ENCODE measurements at regions not wholly inside any gene's neighbourhood (a gene's known extent, or its start where the extent isn't known, plus 50 kb on each side); places are given as distances from the start of the nearest gene placed in this dataset.
A peak's percentile ranks its signal among the peaks of the same experiment; 100 is the strongest.

DNA sequence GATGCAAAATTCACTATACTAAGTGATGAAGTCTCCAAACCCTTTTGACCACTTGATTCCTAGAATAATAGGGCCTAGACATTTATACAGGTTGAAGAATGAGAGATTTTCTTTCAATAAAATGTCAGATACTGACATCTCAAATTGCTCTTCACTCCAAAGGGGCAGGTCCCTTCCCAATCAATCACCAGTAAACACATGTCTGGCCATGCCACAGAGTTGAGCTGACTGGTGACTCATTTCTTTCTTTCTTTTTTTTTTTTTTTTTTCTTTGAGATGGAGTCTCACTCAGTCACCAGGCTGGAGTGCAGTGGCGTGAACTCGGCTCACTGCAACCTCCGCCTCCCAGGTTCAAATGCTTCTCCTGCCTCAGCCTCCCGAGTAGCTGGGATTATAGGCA, 388.6 kb upstream of the BTBD3 start:
- FAIRE-seq = no peak
- TF ChIP-seq POLR2A (IDR thresholded peaks at IDR 0.05; ENCODE audit: low read depth, low read length) (no peak), POU2F2 (IDR thresholded peaks at IDR 0.05; ENCODE audit: low read depth, low read length) (no peak), PAX5 (IDR thresholded peaks at IDR 0.05; ENCODE audit: insufficient read depth, low read length, severe bottlenecking) (no peak), POLR2AphosphoS5 (IDR thresholded peaks at IDR 0.05; ENCODE audit: low read depth, low read length) (no peak), SPI1 (IDR thresholded peaks at IDR 0.05; ENCODE audit: low read depth, low read length) (no peak), TAF1 (IDR thresholded peaks at IDR 0.05; ENCODE audit: low read depth, low read length) (no peak)
- DNase-seq (ENCODE audit: insufficient read length, low spot score) = no peak

DNA sequence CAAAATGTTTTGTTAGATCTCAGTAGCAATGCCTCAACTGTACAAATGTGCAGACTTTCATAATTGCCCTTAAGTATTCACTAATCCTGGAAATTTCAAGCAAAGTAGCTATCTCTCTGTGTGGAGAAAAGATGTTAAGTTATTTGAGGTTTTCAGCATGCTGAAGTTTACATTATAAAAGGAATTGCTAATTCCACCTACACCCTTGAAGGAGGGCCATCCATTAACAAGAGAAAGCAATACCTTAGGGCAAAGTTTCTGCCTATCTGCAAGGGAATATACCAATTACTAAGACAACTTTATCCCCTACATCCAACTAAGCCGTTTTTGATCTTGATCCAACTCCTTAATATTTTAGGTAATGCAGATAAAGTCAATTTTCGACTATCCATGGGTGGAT, 380.7 kb upstream of the BTBD3 start:
- FAIRE-seq (no peak), DNase-seq (ENCODE audit: insufficient read length, low spot score) (no peak)
- no peak for TF ChIP-seq SPI1 (IDR thresholded peaks at IDR 0.05; ENCODE audit: low read depth, low read length)
- no peak for TF ChIP-seq PAX5 (IDR thresholded peaks at IDR 0.05; ENCODE audit: insufficient read depth, low read length, severe bottlenecking)
- TF ChIP-seq TAF1 (IDR thresholded peaks at IDR 0.05; ENCODE audit: low read depth, low read length) = no peak
- TF ChIP-seq POLR2A (IDR thresholded peaks at IDR 0.05; ENCODE audit: low read depth, low read length) = no peak
- TF ChIP-seq POU2F2 (IDR thresholded peaks at IDR 0.05; ENCODE audit: low read depth, low read length) = no peak
- TF ChIP-seq POLR2AphosphoS5 (IDR thresholded peaks at IDR 0.05; ENCODE audit: low read depth, low read length) = no peak

DNA sequence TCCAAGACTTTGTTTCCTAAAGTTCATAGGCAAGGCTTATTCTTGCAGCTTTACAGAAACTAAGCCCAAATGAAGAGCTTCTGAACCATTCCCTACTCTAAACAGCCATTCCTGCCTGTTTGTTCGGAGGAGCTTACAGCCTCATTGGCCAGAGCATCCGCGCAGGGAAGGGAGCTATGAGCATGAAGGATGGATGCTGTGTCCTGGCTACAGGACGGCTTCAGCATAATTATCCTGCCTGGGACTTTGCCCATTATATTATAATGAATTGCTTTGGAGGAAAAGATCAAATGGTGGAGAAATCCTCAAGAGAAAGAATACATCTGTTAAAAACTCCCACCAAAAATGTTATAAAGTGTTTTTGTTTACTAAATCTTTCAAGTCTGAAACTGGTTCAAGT, 378.2 kb upstream of the BTBD3 start:
- no peak for FAIRE-seq
- no peak for DNase-seq (ENCODE audit: insufficient read length, low spot score)
- no peak for TF ChIP-seq PAX5 (IDR thresholded peaks at IDR 0.05; ENCODE audit: insufficient read depth, low read length, severe bottlenecking)
- TF ChIP-seq SPI1 (IDR thresholded peaks at IDR 0.05; ENCODE audit: low read depth, low read length) = no peak
- TF ChIP-seq POLR2A (IDR thresholded peaks at IDR 0.05; ENCODE audit: low read depth, low read length) = no peak
- TF ChIP-seq TAF1 (IDR thresholded peaks at IDR 0.05; ENCODE audit: low read depth, low read length) = no peak
- TF ChIP-seq POU2F2 (IDR thresholded peaks at IDR 0.05; ENCODE audit: low read depth, low read length) = no peak
- no peak for TF ChIP-seq POLR2AphosphoS5 (IDR thresholded peaks at IDR 0.05; ENCODE audit: low read depth, low read length)

- FAIRE-seq = no peak
- TF ChIP-seq POU2F2 (IDR thresholded peaks at IDR 0.05; ENCODE audit: low read depth, low read length) (no peak), POLR2AphosphoS5 (IDR thresholded peaks at IDR 0.05; ENCODE audit: low read depth, low read length) (no peak), PAX5 (IDR thresholded peaks at IDR 0.05; ENCODE audit: insufficient read depth, low read length, severe bottlenecking) (no peak), TAF1 (IDR thresholded peaks at IDR 0.05; ENCODE audit: low read depth, low read length) (no peak), SPI1 (IDR thresholded peaks at IDR 0.05; ENCODE audit: low read depth, low read length) (no peak), POLR2A (IDR thresholded peaks at IDR 0.05; ENCODE audit: low read depth, low read length) (no peak)
- DNase-seq (ENCODE audit: insufficient read length, low spot score) = no peak
These were observed 377.1 kb upstream of the BTBD3 start for GRCh38 chr20:11540558-11540957.

GRCh38 chr20:11542645-11543044, 375.0 kb upstream of the BTBD3 start:
- DNase-seq (ENCODE audit: insufficient read length, low spot score) (no peak), FAIRE-seq (no peak)
- no peak for TF ChIP-seq SPI1 (IDR thresholded peaks at IDR 0.05; ENCODE audit: low read depth, low read length)
- TF ChIP-seq PAX5 (IDR thresholded peaks at IDR 0.05; ENCODE audit: insufficient read depth, low read length, severe bottlenecking) = no peak
- no peak for TF ChIP-seq TAF1 (IDR thresholded peaks at IDR 0.05; ENCODE audit: low read depth, low read length)
- TF ChIP-seq POLR2A (IDR thresholded peaks at IDR 0.05; ENCODE audit: low read depth, low read length) = no peak
- TF ChIP-seq POLR2AphosphoS5 (IDR thresholded peaks at IDR 0.05; ENCODE audit: low read depth, low read length) = no peak
- TF ChIP-seq POU2F2 (IDR thresholded peaks at IDR 0.05; ENCODE audit: low read depth, low read length) = no peak

DNA sequence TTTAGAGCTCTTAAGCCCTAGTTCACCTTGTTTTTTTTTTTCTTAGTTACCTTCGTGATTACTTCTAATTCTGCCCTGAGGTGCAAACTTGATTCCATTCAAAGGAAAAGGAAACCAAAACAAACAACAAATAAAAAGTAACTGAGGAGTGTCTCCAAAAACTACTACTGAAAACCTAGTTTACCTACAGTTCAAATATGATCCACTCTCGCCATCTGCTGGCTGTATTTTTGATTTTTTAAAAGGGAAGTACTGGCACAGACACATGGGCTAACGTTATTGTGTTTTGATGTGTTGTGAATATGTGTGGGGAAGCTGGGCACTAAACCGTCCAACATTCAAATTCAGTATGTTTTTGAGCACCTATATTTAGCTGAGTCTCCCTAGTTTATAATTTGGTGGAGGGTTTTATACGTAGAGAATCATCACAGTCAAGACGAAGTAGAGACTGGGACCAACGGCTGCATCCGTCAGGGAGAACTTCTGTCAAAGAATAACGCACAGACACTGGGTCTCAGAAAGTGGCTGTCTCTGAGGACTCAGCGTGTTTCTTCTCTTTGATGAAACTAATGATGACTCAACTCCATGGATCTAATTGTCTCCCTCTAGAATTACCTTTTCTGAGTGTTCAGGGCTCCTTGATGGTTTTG, 373.5 kb upstream of the BTBD3 start:
- TF ChIP-seq POLR2A (IDR thresholded peaks at IDR 0.05; ENCODE audit: low read depth, low read length) = no peak
- no peak for TF ChIP-seq SPI1 (IDR thresholded peaks at IDR 0.05; ENCODE audit: low read depth, low read length)
- TF ChIP-seq TAF1 (IDR thresholded peaks at IDR 0.05; ENCODE audit: low read depth, low read length) = no peak
- no peak for TF ChIP-seq POU2F2 (IDR thresholded peaks at IDR 0.05; ENCODE audit: low read depth, low read length)
- TF ChIP-seq POLR2AphosphoS5 (IDR thresholded peaks at IDR 0.05; ENCODE audit: low read depth, low read length) = no peak
- TF ChIP-seq PAX5 (IDR thresholded peaks at IDR 0.05; ENCODE audit: insufficient read depth, low read length, severe bottlenecking) = no peak
- peak; percentile 82 for FAIRE-seq
- peak; percentile 21 for DNase-seq (ENCODE audit: insufficient read length, low spot score)

DNA sequence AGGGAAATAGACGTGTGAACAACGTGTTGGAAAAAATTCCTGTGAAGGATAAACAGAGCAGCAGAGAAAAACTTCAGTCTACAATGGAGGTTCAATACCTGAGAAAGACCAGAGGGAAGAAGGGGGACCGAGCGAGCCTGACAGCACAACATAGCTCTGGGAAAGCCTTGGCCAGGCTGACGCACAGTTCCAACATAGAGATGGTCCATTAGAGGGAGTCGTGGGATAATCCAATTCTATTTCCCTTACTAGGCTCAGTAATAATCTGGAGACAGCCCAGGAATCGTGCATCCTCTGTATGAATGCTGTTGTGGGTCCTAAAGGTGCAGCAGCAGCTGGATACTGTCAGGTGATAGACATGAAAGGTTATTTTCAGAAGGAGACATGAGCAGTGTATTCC, 370.8 kb upstream of the BTBD3 start:
- no peak for FAIRE-seq
- DNase-seq (ENCODE audit: insufficient read length, low spot score) = no peak
- TF ChIP-seq SPI1 (IDR thresholded peaks at IDR 0.05; ENCODE audit: low read depth, low read length) = no peak
- TF ChIP-seq TAF1 (IDR thresholded peaks at IDR 0.05; ENCODE audit: low read depth, low read length) = no peak
- no peak for TF ChIP-seq POLR2AphosphoS5 (IDR thresholded peaks at IDR 0.05; ENCODE audit: low read depth, low read length)
- no peak for TF ChIP-seq POU2F2 (IDR thresholded peaks at IDR 0.05; ENCODE audit: low read depth, low read length)
- no peak for TF ChIP-seq PAX5 (IDR thresholded peaks at IDR 0.05; ENCODE audit: insufficient read depth, low read length, severe bottlenecking)
- no peak for TF ChIP-seq POLR2A (IDR thresholded peaks at IDR 0.05; ENCODE audit: low read depth, low read length)

DNA sequence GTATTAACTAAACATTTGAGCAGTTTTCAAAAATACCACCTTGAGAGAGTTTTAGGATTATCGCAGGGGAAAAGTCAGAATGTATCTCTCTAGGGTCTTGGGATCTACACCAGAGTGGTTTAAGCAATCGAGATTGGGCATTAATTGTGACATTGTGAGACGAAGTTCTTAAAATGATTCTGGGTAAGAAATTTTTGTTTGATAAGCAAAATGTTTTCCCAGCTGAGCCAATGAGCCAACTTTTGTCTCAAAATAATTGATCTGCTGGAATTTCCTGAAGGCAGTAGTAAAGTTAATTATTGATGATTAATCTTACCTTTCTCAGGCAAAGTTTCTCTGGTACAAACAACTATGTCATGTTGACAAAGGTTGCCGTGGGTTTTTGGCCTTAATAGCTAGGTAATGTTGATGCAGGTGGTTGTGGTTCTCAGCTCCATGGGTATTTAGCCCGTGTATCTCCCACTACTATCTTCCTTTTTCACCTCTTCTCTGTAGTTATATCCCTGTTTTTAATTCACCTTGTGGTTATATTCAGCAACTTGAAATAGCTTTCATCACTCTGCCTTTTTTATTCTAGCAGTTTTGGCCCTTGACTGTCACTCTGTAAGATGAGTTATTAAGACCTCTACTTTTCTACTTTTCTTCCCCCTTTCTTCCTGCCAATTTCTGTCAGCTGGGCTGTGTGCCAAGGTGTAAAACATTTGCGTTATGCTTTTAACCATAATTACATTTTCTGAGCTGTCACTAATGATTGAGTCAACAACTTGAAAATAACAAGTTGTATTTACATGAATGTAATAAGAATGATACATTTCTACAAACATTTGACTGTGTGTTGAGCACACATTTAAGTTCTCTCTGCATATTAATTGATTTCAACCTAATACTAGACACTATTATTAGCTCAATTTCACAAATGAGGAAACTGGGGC, 368.3 kb upstream of the BTBD3 start:
- no peak for TF ChIP-seq POLR2AphosphoS5 (IDR thresholded peaks at IDR 0.05; ENCODE audit: low read depth, low read length)
- TF ChIP-seq POLR2A (IDR thresholded peaks at IDR 0.05; ENCODE audit: low read depth, low read length) = no peak
- no peak for TF ChIP-seq SPI1 (IDR thresholded peaks at IDR 0.05; ENCODE audit: low read depth, low read length)
- no peak for TF ChIP-seq PAX5 (IDR thresholded peaks at IDR 0.05; ENCODE audit: insufficient read depth, low read length, severe bottlenecking)
- TF ChIP-seq POU2F2 (IDR thresholded peaks at IDR 0.05; ENCODE audit: low read depth, low read length) = no peak
- FAIRE-seq (no peak), DNase-seq (ENCODE audit: insufficient read length, low spot score) (no peak)

- no peak for TF ChIP-seq POLR2A (IDR thresholded peaks at IDR 0.05; ENCODE audit: low read depth, low read length)
- no peak for TF ChIP-seq PAX5 (IDR thresholded peaks at IDR 0.05; ENCODE audit: insufficient read depth, low read length, severe bottlenecking)
- TF ChIP-seq TAF1 (IDR thresholded peaks at IDR 0.05; ENCODE audit: low read depth, low read length) = no peak
- no peak for TF ChIP-seq POU2F2 (IDR thresholded peaks at IDR 0.05; ENCODE audit: low read depth, low read length)
- no peak for TF ChIP-seq POLR2AphosphoS5 (IDR thresholded peaks at IDR 0.05; ENCODE audit: low read depth, low read length)
- no peak for TF ChIP-seq SPI1 (IDR thresholded peaks at IDR 0.05; ENCODE audit: low read depth, low read length)
- DNase-seq (ENCODE audit: insufficient read length, low spot score) = no peak
- FAIRE-seq = no peak
These were observed 366.9 kb upstream of the BTBD3 start for GRCh38 chr20:11550657-11551338.
